ENCODE measurements at regions not wholly inside any gene's neighbourhood (a gene's known extent, or its start where the extent isn't known, plus 50 kb on each side); places are given as distances from the start of the nearest gene placed in this dataset.

DNA sequence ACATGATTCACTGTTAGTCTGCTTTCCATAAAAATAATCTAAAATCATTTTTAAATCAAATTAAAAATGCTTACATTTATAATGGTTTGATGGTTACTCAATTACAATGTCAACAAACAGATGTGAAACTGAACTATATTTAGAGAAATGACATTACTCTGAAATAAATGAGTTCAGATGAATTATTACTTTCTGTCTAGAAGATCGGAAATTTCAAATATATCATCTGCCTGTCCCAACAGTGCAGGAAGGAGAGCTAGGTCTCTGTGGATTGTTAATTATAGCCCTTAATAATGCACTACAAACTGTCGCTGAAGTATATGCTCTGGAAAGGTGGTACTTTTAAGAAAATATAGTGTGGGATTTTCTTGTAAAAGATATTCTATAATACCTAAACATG, 109.8 kb downstream of the DSEL start:
- TF ChIP-seq TEAD1 (CRISPR knock-in tag; IDR thresholded peaks at IDR 0.05): no peak
- TF ChIP-seq ELF4 (CRISPR knock-in tag; IDR thresholded peaks at IDR 0.05; ENCODE audit: low read depth): no peak
- TF ChIP-seq, protein P1, sequence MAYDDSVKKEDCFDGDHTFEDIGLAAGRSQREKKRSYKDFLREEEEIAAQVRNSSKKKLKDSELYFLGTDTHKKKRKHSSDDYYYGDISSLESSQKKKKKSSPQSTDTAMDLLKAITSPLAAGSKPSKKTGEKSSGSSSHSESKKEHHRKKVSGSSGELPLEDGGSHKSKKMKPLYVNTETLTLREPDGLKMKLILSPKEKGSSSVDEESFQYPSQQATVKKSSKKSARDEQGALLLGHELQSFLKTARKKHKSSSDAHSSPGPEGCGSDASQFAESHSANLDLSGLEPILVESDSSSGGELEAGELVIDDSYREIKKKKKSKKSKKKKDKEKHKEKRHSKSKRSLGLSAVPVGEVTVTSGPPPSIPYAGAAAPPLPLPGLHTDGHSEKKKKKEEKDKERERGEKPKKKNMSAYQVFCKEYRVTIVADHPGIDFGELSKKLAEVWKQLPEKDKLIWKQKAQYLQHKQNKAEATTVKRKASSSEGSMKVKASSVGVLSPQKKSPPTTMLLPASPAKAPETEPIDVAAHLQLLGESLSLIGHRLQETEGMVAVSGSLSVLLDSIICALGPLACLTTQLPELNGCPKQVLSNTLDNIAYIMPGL (CRISPR knock-in tag; IDR thresholded peaks at IDR 0.05): no peak
- TF ChIP-seq, protein P2, sequence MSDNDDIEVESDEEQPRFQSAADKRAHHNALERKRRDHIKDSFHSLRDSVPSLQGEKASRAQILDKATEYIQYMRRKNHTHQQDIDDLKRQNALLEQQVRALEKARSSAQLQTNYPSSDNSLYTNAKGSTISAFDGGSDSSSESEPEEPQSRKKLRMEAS (CRISPR knock-in tag; IDR thresholded peaks at IDR 0.05): no peak
- TF ChIP-seq, protein P3, sequence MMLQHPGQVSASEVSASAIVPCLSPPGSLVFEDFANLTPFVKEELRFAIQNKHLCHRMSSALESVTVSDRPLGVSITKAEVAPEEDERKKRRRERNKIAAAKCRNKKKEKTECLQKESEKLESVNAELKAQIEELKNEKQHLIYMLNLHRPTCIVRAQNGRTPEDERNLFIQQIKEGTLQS (CRISPR knock-in tag; conservative IDR thresholded peaks at IDR 0.05): no peak
- TF ChIP-seq, protein P4, sequence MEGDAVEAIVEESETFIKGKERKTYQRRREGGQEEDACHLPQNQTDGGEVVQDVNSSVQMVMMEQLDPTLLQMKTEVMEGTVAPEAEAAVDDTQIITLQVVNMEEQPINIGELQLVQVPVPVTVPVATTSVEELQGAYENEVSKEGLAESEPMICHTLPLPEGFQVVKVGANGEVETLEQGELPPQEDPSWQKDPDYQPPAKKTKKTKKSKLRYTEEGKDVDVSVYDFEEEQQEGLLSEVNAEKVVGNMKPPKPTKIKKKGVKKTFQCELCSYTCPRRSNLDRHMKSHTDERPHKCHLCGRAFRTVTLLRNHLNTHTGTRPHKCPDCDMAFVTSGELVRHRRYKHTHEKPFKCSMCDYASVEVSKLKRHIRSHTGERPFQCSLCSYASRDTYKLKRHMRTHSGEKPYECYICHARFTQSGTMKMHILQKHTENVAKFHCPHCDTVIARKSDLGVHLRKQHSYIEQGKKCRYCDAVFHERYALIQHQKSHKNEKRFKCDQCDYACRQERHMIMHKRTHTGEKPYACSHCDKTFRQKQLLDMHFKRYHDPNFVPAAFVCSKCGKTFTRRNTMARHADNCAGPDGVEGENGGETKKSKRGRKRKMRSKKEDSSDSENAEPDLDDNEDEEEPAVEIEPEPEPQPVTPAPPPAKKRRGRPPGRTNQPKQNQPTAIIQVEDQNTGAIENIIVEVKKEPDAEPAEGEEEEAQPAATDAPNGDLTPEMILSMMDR (IDR thresholded peaks at IDR 0.05): no peak
- TF ChIP-seq NR2C2 (CRISPR knock-in tag; IDR thresholded peaks at IDR 0.05): no peak
